Immature natural killer cell (primary cell): ENCODE measurements at regions not wholly inside any gene's neighbourhood (a gene's known extent, or its start where the extent isn't known, plus 50 kb on each side); places are given as distances from the start of the nearest gene placed in this dataset.
"Not testable (repeated sequence)": the region's sequence is repeated elsewhere in the genome, so short reads cannot be mapped to it uniquely, and the experiment has no call there.

Source experiments
- DNase-seq, 3 donors: peaks; one replicate each; pipeline ENCODE4 v3.0.0; 2022; ENCODE audit warnings: mixed read lengths in 1 of 3
- H3K27ac Mint-ChIP-seq, 6 donors: one replicate each; pipeline ENCODE4 v1.8.0; 2020; ENCODE audit warnings: mixed read lengths in 6 of 6, mild to moderate bottlenecking in 5 of 6, inconsistent platforms in 4 of 6, moderate library complexity in 3 of 6
- H3K27me3 Mint-ChIP-seq, 3 donors: one replicate each; pipeline ENCODE4 v1.8.0; 2020 to 2021; ENCODE audit warnings: low read depth in 3 of 3, mild to moderate bottlenecking in 3 of 3, mixed read lengths in 3 of 3, moderate library complexity in 3 of 3, inconsistent platforms in 1 of 3
- H3K36me3 Mint-ChIP-seq, 3 donors: one replicate each; pipeline ENCODE4 v1.8.0; 2020; ENCODE audit warnings: mixed read lengths in 3 of 3, inconsistent platforms in 2 of 3, mild to moderate bottlenecking in 2 of 3
- H3K4me1 Mint-ChIP-seq, 2 donors: one replicate each; pipeline ENCODE4 v1.8.0; 2020; ENCODE audit warnings: inconsistent platforms in 2 of 2, mild to moderate bottlenecking in 2 of 2, mixed read lengths in 2 of 2, moderate library complexity in 1 of 2
- H3K4me3 Mint-ChIP-seq, 5 donors: one replicate each; pipeline ENCODE4 v1.8.0; 2020; ENCODE audit warnings: mild to moderate bottlenecking in 5 of 5, mixed read lengths in 5 of 5, inconsistent platforms in 3 of 5, moderate library complexity in 3 of 5
- H3K9me3 Mint-ChIP-seq, 6 donors: one replicate each; pipeline ENCODE4 v1.8.0; 2020; ENCODE audit warnings: mild to moderate bottlenecking in 6 of 6, mixed read lengths in 6 of 6, inconsistent platforms in 4 of 6, moderate library complexity in 3 of 6

- H3K4me1 Mint-ChIP-seq, H3K36me3 Mint-ChIP-seq, H3K27me3 Mint-ChIP-seq, H3K27ac Mint-ChIP-seq, DNase-seq, H3K4me3 Mint-ChIP-seq: not testable (repeated sequence)
- peaks cover 3 to 35% (median 10%) of the 10 kb centered on the region in 6 donors for H3K9me3 Mint-ChIP-seq
These were observed 250.7 kb upstream of the SPOPL start for GRCh38 chr2:138250843-138251320.

DNA sequence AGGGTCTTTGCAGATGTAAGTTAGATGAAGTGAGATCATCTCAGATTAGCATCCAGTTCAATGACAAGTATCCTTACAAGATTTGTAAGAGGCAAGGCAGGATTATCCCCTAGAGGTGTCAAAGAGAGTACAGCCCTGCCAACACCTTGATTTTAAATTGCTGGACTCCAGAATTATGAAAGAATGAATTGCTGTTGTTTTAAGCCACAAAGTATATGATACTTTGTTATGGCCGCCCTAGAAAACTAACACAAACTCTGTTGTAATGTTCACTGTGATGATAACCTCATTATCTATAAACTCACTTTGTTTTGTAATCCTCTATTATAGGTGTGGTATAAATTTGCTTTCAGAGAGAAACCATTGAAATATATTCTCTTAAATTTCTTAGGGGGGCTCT is 249.0 kb upstream of the SPOPL start:
- no peaks in the 10 kb centered on the region for H3K4me1 Mint-ChIP-seq
- DNase-seq = no peak
- H3K27me3 Mint-ChIP-seq = no peaks in the 10 kb centered on the region
- H3K27ac Mint-ChIP-seq = no peak overlapping the region
- H3K9me3 Mint-ChIP-seq = peaks cover 3 to 41% (median 16%) of the 10 kb centered on the region in 6 donors
- H3K4me3 Mint-ChIP-seq = no peak overlapping the region
- peaks cover 0 to 3% (median 0%) of the 10 kb centered on the region in 3 donors for H3K36me3 Mint-ChIP-seq

DNA sequence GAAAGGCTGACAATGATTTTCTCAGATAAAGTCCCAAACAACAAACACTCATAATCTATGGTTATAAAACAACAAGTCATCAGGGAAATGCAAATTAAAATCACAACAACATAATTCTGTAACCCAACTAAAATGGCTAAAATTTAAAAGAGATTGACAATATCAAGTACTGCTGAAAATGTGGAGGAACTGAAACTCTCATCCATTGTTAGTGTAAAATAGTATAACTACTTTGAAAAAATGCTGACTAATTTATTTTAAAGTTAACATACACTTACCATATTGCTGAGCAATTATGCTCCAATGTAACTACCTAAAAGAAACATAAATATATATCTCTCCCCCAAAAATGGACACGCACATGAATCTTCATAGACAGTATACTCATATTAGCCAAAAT is 245.9 kb upstream of the SPOPL start:
- Mint-ChIP-seq H3K36me3 (peaks cover 0 to 3% (median 0%) of the 10 kb centered on the region in 3 donors), H3K27ac (no peak overlapping the region), H3K4me1 (no peaks in the 10 kb centered on the region), H3K9me3 (peaks cover 3 to 38% (median 20%) of the 10 kb centered on the region in 6 donors), H3K4me3 (no peak overlapping the region), H3K27me3 (peaks cover 0 to 2% (median 0%) of the 10 kb centered on the region in 3 donors)
- DNase-seq = no peak

GRCh38 chr2:138267161-138267901 is 234.2 kb upstream of the SPOPL start:
- no peaks in the 10 kb centered on the region for H3K27me3 Mint-ChIP-seq
- no peak for DNase-seq
- peaks cover 5 to 52% (median 20%) of the 10 kb centered on the region in 6 donors for H3K9me3 Mint-ChIP-seq
- no peak overlapping the region for H3K4me3 Mint-ChIP-seq
- no peaks in the 10 kb centered on the region for H3K36me3 Mint-ChIP-seq
- H3K4me1 Mint-ChIP-seq = no peaks in the 10 kb centered on the region
- H3K27ac Mint-ChIP-seq = no peak overlapping the region

GRCh38 chr2:138267902-138268254 is 233.7 kb upstream of the SPOPL start:
- Mint-ChIP-seq H3K27ac (no peak overlapping the region), H3K9me3 (peaks cover 7 to 51% (median 19%) of the 10 kb centered on the region in 6 donors), H3K4me3 (no peak overlapping the region), H3K4me1 (no peaks in the 10 kb centered on the region), H3K36me3 (no peaks in the 10 kb centered on the region), H3K27me3 (no peaks in the 10 kb centered on the region)
- no peak for DNase-seq

- Mint-ChIP-seq H3K4me3 (no peak overlapping the region), H3K9me3 (peaks cover 6 to 44% (median 17%) of the 10 kb centered on the region in 6 donors), H3K27ac (no peak overlapping the region), H3K4me1 (no peaks in the 10 kb centered on the region), H3K36me3 (no peaks in the 10 kb centered on the region), H3K27me3 (no peaks in the 10 kb centered on the region)
- no peak for DNase-seq
These were observed 231.8 kb upstream of the SPOPL start for GRCh38 chr2:138269765-138270164.

- Mint-ChIP-seq H3K9me3 (peaks cover 11 to 38% (median 15%) of the 10 kb centered on the region in 6 donors), H3K4me3 (no peak overlapping the region), H3K27ac (no peak overlapping the region), H3K36me3 (no peaks in the 10 kb centered on the region), H3K27me3 (no peaks in the 10 kb centered on the region), H3K4me1 (no peaks in the 10 kb centered on the region)
- DNase-seq = no peak
These were observed 230.1 kb upstream of the SPOPL start for GRCh38 chr2:138271467-138271866.

DNA sequence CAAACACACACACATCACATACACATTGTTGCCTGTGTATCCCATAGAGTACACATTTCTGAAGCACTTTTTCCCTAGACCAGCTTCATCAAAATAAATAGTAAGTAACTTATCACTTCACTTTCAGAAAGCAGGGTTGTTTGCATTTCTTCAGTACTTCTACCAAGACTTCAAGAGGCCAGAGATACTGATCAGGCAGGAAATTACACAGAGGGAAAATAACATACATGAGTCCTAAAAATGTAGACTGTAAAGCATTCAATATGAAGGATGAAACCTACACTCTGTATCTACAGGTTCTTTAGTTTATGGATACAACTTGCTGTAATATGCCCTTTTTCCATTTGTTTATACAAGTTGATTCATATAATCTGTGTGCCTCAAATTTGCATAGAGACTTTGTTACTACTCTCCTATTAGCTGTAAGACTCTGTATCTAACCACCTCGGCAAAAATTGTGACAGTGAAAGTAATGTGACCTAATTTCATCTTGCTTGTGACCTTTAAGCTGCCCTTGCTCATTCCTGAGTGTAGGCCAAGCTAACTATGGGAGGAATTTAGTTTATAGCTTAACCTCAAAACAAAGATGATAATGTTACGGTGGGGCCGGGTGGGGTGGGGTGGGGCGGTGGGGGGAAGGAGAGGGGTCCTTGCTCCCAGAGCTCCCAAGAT is 228.9 kb upstream of the SPOPL start:
- DNase-seq = no peak
- Mint-ChIP-seq H3K4me3 (no peak overlapping the region), H3K36me3 (no peaks in the 10 kb centered on the region), H3K27me3 (no peaks in the 10 kb centered on the region), H3K27ac (no peak overlapping the region), H3K4me1 (no peaks in the 10 kb centered on the region), H3K9me3 (peaks cover 11 to 37% (median 15%) of the 10 kb centered on the region in 6 donors)

GRCh38 chr2:138273280-138273679 is 228.3 kb upstream of the SPOPL start:
- H3K4me1 Mint-ChIP-seq = not testable (repeated sequence)

DNA sequence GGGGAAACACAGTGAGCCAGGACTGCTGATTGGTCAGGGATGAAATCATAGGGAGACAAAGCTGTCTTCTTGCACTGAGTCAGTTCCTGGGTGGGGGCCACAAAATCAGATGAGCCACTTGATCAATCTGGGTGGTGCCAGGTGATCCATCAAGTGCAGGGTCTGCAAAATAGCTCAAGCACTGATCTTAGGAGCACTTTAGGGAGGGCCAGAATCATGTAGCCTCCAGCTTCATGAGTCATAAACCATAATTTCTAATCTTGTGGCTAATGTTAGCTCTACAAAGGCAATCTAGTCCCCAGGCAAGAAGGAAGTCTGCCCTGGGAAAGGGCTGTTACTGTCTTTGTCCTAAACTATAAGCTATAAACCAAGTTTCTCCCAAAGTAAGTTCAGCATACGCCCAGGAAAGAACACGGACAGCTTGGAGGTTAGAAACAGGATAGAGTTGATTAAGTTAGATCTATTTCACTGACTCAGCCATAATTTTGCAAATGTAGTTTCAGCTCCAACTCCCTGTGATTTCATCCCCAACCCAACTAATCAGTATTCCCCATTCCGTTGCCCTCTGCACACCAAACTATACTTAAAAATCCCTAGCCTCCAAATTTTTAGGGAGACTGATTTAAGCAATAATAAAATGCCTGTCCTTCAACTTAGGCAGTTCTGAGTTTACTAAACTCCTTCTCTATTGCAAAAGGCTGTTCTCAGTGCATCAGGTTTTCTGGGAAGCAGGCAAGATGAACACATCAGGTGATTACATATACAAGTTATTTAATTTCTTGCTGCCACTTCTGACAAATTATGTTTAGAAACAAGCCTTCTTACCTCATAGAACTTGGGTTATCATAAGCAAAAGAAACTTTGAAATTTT is 226.9 kb upstream of the SPOPL start:
- H3K4me1 Mint-ChIP-seq = no peaks in the 10 kb centered on the region
- H3K27me3 Mint-ChIP-seq = no peaks in the 10 kb centered on the region
- H3K9me3 Mint-ChIP-seq = peaks cover 11 to 35% (median 14%) of the 10 kb centered on the region in 6 donors
- no peak for DNase-seq
- no peaks in the 10 kb centered on the region for H3K36me3 Mint-ChIP-seq
- no peak overlapping the region for H3K4me3 Mint-ChIP-seq
- H3K27ac Mint-ChIP-seq = no peak overlapping the region

More at GRCh38 chr2:138273280-138273679, 228.3 kb upstream of the SPOPL start:
- not testable (repeated sequence) for H3K4me3 Mint-ChIP-seq, H3K36me3 Mint-ChIP-seq, H3K27ac Mint-ChIP-seq, H3K27me3 Mint-ChIP-seq, DNase-seq
- H3K9me3 Mint-ChIP-seq = peaks cover 11 to 35% (median 13%) of the 10 kb centered on the region in 6 donors

DNA sequence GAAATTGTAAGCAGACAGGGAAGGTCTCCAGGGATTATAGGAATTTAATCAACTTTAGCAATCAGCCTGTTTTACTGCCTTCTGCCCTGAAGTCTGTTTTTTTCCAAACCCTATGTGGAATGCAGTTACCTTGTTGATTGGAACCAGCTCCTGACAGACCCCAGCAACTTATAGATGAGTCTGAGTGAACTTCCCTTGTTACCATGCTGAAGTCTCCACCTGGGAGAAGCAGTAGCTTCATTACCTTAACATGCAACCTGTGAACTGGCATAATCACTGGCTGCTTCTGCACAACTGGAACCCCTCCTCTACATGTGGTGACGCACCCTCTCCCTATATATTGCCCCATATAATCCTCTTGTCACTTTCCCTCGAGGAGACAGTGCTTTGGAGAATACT is 226.3 kb upstream of the SPOPL start:
- H3K4me1 Mint-ChIP-seq = no peaks in the 10 kb centered on the region
- no peaks in the 10 kb centered on the region for H3K36me3 Mint-ChIP-seq
- no peaks in the 10 kb centered on the region for H3K27me3 Mint-ChIP-seq
- H3K27ac Mint-ChIP-seq = no peak overlapping the region
- no peak for DNase-seq
- H3K4me3 Mint-ChIP-seq = no peak overlapping the region
- peaks cover 10 to 35% (median 14%) of the 10 kb centered on the region in 6 donors for H3K9me3 Mint-ChIP-seq

GRCh38 chr2:138275881-138276280 is 225.7 kb upstream of the SPOPL start:
- DNase-seq = no peak
- Mint-ChIP-seq H3K4me1 (no peaks in the 10 kb centered on the region), H3K36me3 (no peaks in the 10 kb centered on the region), H3K27ac (no peak overlapping the region), H3K27me3 (no peaks in the 10 kb centered on the region), H3K4me3 (no peak overlapping the region), H3K9me3 (peaks cover 9 to 34% (median 13%) of the 10 kb centered on the region in 6 donors)

DNA sequence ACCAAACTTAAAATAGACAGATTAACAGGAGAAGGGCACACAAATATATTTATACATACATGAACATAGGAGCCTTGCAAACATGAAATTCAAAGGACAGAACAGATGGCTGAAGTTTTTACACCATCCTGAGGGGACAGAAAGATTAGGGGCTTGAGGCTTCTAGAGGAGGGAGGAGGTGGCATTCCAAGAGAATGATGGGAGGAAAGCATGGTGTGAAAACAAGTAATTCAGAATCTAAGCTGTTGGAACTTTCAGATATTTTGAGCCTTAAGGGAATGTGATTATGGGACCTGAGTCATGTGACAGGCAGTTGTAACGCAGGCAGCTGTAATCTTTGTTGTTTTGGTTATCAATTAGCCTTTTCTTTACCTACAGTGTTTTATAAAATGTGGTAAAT is 225.2 kb upstream of the SPOPL start:
- Mint-ChIP-seq H3K36me3 (no peaks in the 10 kb centered on the region), H3K4me1 (no peaks in the 10 kb centered on the region), H3K4me3 (no peak overlapping the region), H3K27ac (no peak overlapping the region), H3K27me3 (no peaks in the 10 kb centered on the region), H3K9me3 (peaks cover 5 to 30% (median 12%) of the 10 kb centered on the region in 6 donors)
- DNase-seq = no peak

- no peak for DNase-seq
- Mint-ChIP-seq H3K36me3 (no peaks in the 10 kb centered on the region), H3K4me3 (no peak overlapping the region), H3K27ac (no peak overlapping the region), H3K27me3 (no peaks in the 10 kb centered on the region), H3K9me3 (peaks cover 5 to 30% (median 10%) of the 10 kb centered on the region in 6 donors), H3K4me1 (no peaks in the 10 kb centered on the region)
These were observed 224.5 kb upstream of the SPOPL start for GRCh38 chr2:138277062-138277461.
